H9 (cell line): ENCODE measurements at regions not wholly inside any gene's neighbourhood (a gene's known extent, or its start where the extent isn't known, plus 50 kb on each side); places are given as distances from the start of the nearest gene placed in this dataset.

Experiments used
- DNase-seq: peaks from one replicate; pipeline ENCODE4 v3.0.0-alpha.2; 2017
- H2AFZ ChIP-seq: one replicate; pipeline ENCODE4 v1.6.1; 2013; ENCODE audit warnings: mild to moderate bottlenecking, low read length, control low read depth, moderate library complexity
- H2AK5ac ChIP-seq: 2 replicates; pipeline ENCODE4 v1.6.1; 2013; ENCODE audit warnings: low read length, control low read depth, mixed read lengths; ENCODE audit not compliant: insufficient read length
- H2BK120ac ChIP-seq: one replicate; pipeline ENCODE4 v1.6.1; 2013; ENCODE audit warnings: low read depth, mild to moderate bottlenecking, low read length, control low read depth, inconsistent platforms; ENCODE audit not compliant: poor library complexity, severe bottlenecking
- H2BK12ac ChIP-seq: 2 replicates; pipeline ENCODE4 v1.6.1; 2013; ENCODE audit warnings: low read length, control low read depth, mixed read lengths, low read depth; ENCODE audit not compliant: insufficient read length
- H2BK15ac ChIP-seq: 2 replicates; pipeline ENCODE4 v1.6.1; 2013; ENCODE audit warnings: low read depth, low read length, control low read depth
- H2BK20ac ChIP-seq: one replicate; pipeline ENCODE4 v1.6.1; 2013; ENCODE audit warnings: low read depth, mild to moderate bottlenecking, low read length, control low read depth, inconsistent platforms; ENCODE audit not compliant: poor library complexity, severe bottlenecking
- H2BK5ac ChIP-seq: 2 replicates; pipeline ENCODE4 v1.6.1; 2013; ENCODE audit warnings: low read length, control low read depth, mixed read lengths; ENCODE audit not compliant: insufficient read length
- H3K14ac ChIP-seq: 2 replicates; pipeline ENCODE4 v1.6.1; 2013; ENCODE audit warnings: low read length, control low read depth; ENCODE audit not compliant: insufficient read depth
- H3K18ac ChIP-seq: 2 replicates; pipeline ENCODE4 v1.6.1; 2013; ENCODE audit warnings: low read depth, mild to moderate bottlenecking, mixed read lengths, low read length, control low read depth; ENCODE audit not compliant: insufficient read length
- H3K23ac ChIP-seq: 2 replicates; pipeline ENCODE4 v1.6.1; 2013; ENCODE audit warnings: low read length, control low read depth, mixed read lengths, low read depth; ENCODE audit not compliant: insufficient read length
- H3K23me2 ChIP-seq: 2 replicates; pipeline ENCODE4 v1.6.1; 2013; ENCODE audit warnings: low read depth, mild to moderate bottlenecking, mixed read lengths, low read length, control low read depth; ENCODE audit not compliant: insufficient read length, poor library complexity, severe bottlenecking
- H3K27ac ChIP-seq: 2 replicates; pipeline ENCODE4 v1.5.1; 2013; ENCODE audit warnings: low read length, control low read depth, mixed read lengths, low read depth; ENCODE audit not compliant: insufficient read length
- H3K27me3 ChIP-seq: 2 replicates; pipeline ENCODE4 v1.6.1; 2013; ENCODE audit warnings: low read length, control low read depth, inconsistent platforms; ENCODE audit not compliant: insufficient read depth
- H3K4ac ChIP-seq: 2 replicates; pipeline ENCODE4 v1.6.1; 2013; ENCODE audit warnings: low read depth, mild to moderate bottlenecking, control low read depth, inconsistent platforms, low read length, moderate library complexity
- H3K4me1 ChIP-seq: 2 replicates; pipeline ENCODE4 v1.6.1; 2013; ENCODE audit warnings: low read length, control low read depth, inconsistent platforms; ENCODE audit not compliant: insufficient read depth
- H3K4me2 ChIP-seq: 2 replicates; pipeline ENCODE4 v1.6.1; 2013; ENCODE audit warnings: low read length, control low read depth, mixed read lengths; ENCODE audit not compliant: insufficient read length, insufficient read depth
- H3K56ac ChIP-seq: 2 replicates; pipeline ENCODE4 v1.6.1; 2013; ENCODE audit warnings: low read depth, mild to moderate bottlenecking, mixed read lengths, low read length, control low read depth; ENCODE audit not compliant: insufficient read length
- H3K79me1 ChIP-seq: 2 replicates; pipeline ENCODE4 v1.6.1; 2013; ENCODE audit warnings: low read depth, mild to moderate bottlenecking, moderate library complexity, low read length, control low read depth, inconsistent platforms; ENCODE audit not compliant: insufficient read depth, poor library complexity, severe bottlenecking
- H3K79me2 ChIP-seq: 2 replicates; pipeline ENCODE4 v1.6.1; 2013; ENCODE audit warnings: low read length, control low read depth, inconsistent platforms; ENCODE audit not compliant: insufficient read depth
- H3K9ac ChIP-seq: 2 replicates; pipeline ENCODE4 v1.6.1; 2013; ENCODE audit warnings: low read length, control low read depth, mixed read lengths; ENCODE audit not compliant: insufficient read length; ENCODE audit errors: extremely low read depth
- H3K9me3 ChIP-seq: one replicate; pipeline ENCODE4 v1.6.1; 2013; ENCODE audit warnings: low read depth, low read length, inconsistent platforms; ENCODE audit not compliant: control insufficient read depth
- H3T11ph ChIP-seq: one replicate; pipeline ENCODE4 v1.6.1; 2013; ENCODE audit warnings: mild to moderate bottlenecking, low read length, control low read depth, inconsistent platforms
- H4K20me1 ChIP-seq: one replicate; pipeline ENCODE4 v1.6.1; 2013; ENCODE audit not compliant: control insufficient read depth, insufficient read length, insufficient read depth
- H4K5ac ChIP-seq: 2 replicates; pipeline ENCODE4 v1.6.1; 2013; ENCODE audit warnings: low read depth, mild to moderate bottlenecking, mixed read lengths, low read length, control low read depth; ENCODE audit not compliant: insufficient read length
- H4K8ac ChIP-seq: replicated peaks from 2 replicates; pipeline ENCODE4 v1.6.1; 2013; ENCODE audit warnings: low read length, control low read depth, mixed read lengths, low read depth; ENCODE audit not compliant: insufficient read length
- H4K91ac ChIP-seq: 2 replicates; pipeline ENCODE4 v1.6.1; 2013; ENCODE audit warnings: low read depth, mild to moderate bottlenecking, moderate library complexity, mixed read lengths, low read length, control low read depth; ENCODE audit not compliant: insufficient read length
- H3K27ac Mint-ChIP-seq, 3 experiments: 2 replicates in 2 of 3; 3 replicates in 1 of 3; pipeline ENCODE4 v1.8.0; 2020 to 2021; ENCODE audit warnings: mixed read lengths in 3 of 3, mild to moderate bottlenecking in 1 of 3, moderate library complexity in 1 of 3
- H3K27me3 Mint-ChIP-seq: 2 replicates; pipeline ENCODE4 v1.8.0; 2021; ENCODE audit warnings: low read depth, mild to moderate bottlenecking, moderate library complexity, mixed read lengths
- H3K36me3 Mint-ChIP-seq, 3 experiments: 2 replicates in 2 of 3; 3 replicates in 1 of 3; pipeline ENCODE4 v1.8.0; 2020 to 2021; ENCODE audit warnings: low read depth in 3 of 3, mixed read lengths in 3 of 3; ENCODE audit not compliant: insufficient read depth in 1 of 3
- H3K4me1 Mint-ChIP-seq, 2 experiments: 2 replicates each; pipeline ENCODE4 v1.8.0; 2020; ENCODE audit warnings: mixed read lengths in 2 of 2
- H3K4me3 Mint-ChIP-seq, 2 experiments: 2 replicates in 1 of 2; 3 replicates in 1 of 2; pipeline ENCODE4 v1.8.0; 2020 to 2021; ENCODE audit warnings: mild to moderate bottlenecking in 2 of 2, mixed read lengths in 2 of 2, moderate library complexity in 1 of 2
- H3K9me3 Mint-ChIP-seq, 2 experiments: 2 replicates in 1 of 2; 3 replicates in 1 of 2; pipeline ENCODE4 v1.8.0; 2020; ENCODE audit warnings: mild to moderate bottlenecking in 2 of 2, mixed read lengths in 2 of 2, moderate library complexity in 1 of 2
- CTCF ChIP-seq: fragments of 200-600 bp; sonication (generic); conservative IDR thresholded peaks from 3 replicates; pipeline ENCODE4 v1.8.0; 2021; ENCODE audit warnings: antibody characterized with exemption, mild to moderate bottlenecking
- WGBS: extraction: QIAGEN DNeasy Blood & Tissue Kit; methylation state at CpG from one replicate; pipeline ENCODE4 v1.1.7; 2013; ENCODE audit warnings: missing lambda C conversion rate, low lambda C conversion rate, mixed read lengths; ENCODE audit not compliant: insufficient read length; ENCODE audit errors: extremely low coverage; 5-methylcytosine and 5-hydroxymethylcytosine counted together

GRCh38 chr20:18988701-18989100, 175.1 kb downstream of the SCP2D1 start:
- no peaks in the 10 kb centered on the region for H3K4me1 ChIP-seq
- no peak overlapping the region for H3K9ac ChIP-seq
- peaks cover 2% of the 10 kb centered on the region for H3K27me3 Mint-ChIP-seq
- H2BK120ac ChIP-seq, result no peak overlapping the region
- no CpG with 5 or more reads among the region's 3 CpGs for WGBS
- H3T11ph ChIP-seq, result no peak overlapping the region
- H2AFZ ChIP-seq, result no peak overlapping the region
- H4K20me1 ChIP-seq, result no peaks in the 10 kb centered on the region
- peaks cover 2 to 14% (median 7%) of the 10 kb centered on the region in 3 experiments; a peak in 5 of 7 replicates for H3K36me3 Mint-ChIP-seq
- H3K4me3 Mint-ChIP-seq, result no peak overlapping the region; a peak in 1 of 5 replicates
- peaks cover 6 to 12% of the 10 kb centered on the region in 2 experiments for H3K4me1 Mint-ChIP-seq
- H3K79me2 ChIP-seq, result no peaks in the 10 kb centered on the region
- no peak overlapping the region for H4K91ac ChIP-seq
- TF ChIP-seq CTCF, result no peak
- peak overlapping the region in 1 of 3 experiments; percentile 9; a peak in 1 of 7 replicates for H3K27ac Mint-ChIP-seq
- no peak overlapping the region for H3K14ac ChIP-seq
- no peak overlapping the region for H2BK20ac ChIP-seq
- no peak overlapping the region for H3K4me2 ChIP-seq
- no peaks in the 10 kb centered on the region for H3K27me3 ChIP-seq
- H3K9me3 Mint-ChIP-seq, result peaks cover 11 to 12% of the 10 kb centered on the region in 2 experiments
- H3K27ac ChIP-seq, result no peak overlapping the region
- no peak overlapping the region for H4K8ac ChIP-seq
- no peak overlapping the region for H3K56ac ChIP-seq
- H2BK5ac ChIP-seq, result no peak overlapping the region
- no peak overlapping the region for H3K4ac ChIP-seq
- no peak overlapping the region for H2BK12ac ChIP-seq
- H3K79me1 ChIP-seq, result no peaks in the 10 kb centered on the region
- H4K5ac ChIP-seq, result no peak overlapping the region
- H3K18ac ChIP-seq, result no peak overlapping the region
- no peak overlapping the region for H2AK5ac ChIP-seq
- no peak overlapping the region for H2BK15ac ChIP-seq
- DNase-seq, result no peak
- no peaks in the 10 kb centered on the region for H3K23me2 ChIP-seq
- no peaks in the 10 kb centered on the region for H3K9me3 ChIP-seq
- no peak overlapping the region for H3K23ac ChIP-seq
